ENCODE measurements at regions not wholly inside any gene's neighbourhood (a gene's known extent, or its start where the extent isn't known, plus 50 kb on each side); places are given as distances from the start of the nearest gene placed in this dataset.
A peak's percentile ranks its signal among the peaks of the same experiment; 100 is the strongest.

GRCh38 chr2:176398243-176399073, 129.2 kb downstream of the MTX2 start:
- TF ChIP-seq ZNF558 (tag by site-specific recombination; IDR thresholded peaks at IDR 0.05), result no peak
- no peak for TF ChIP-seq ZNF266 (tag by site-specific recombination; IDR thresholded peaks at IDR 0.05; ENCODE audit: low read depth)
- no peak for TF ChIP-seq GLI4 (tag by site-specific recombination; IDR thresholded peaks at IDR 0.05)
- Histone ChIP-seq H3K4me1 (ENCODE audit: control insufficient read depth, insufficient read depth, low read length) (0 out of 2 replicates have a peak, but pooled peaks cover 2% of the 10 kb centered on the region), H3K27ac (ENCODE audit: extremely low read depth, low read depth, low read length) (no peak overlapping the region), H3K4me3 (ENCODE audit: low read depth, low read length) (no peak overlapping the region), H3K9me3 (ENCODE audit: control insufficient read depth, insufficient read depth, low read depth, low read length) (no peaks in the 10 kb centered on the region), H3K36me3 (ENCODE audit: control insufficient read depth in 2 of 2, insufficient read depth in 1 of 2, low read length in 2 of 2) (no peaks in the 10 kb centered on the region)
- ChIA-PET CTCF (interaction anchor here (1.0 kb wide), 1 partner anchor 256 kb away, joined by 3 read pairs; no protein-coding TSS in a partner anchor), POLR2A (no interaction called here)

GRCh38 chr2:176399074-176399598, 129.9 kb downstream of the MTX2 start:
- H3K4me1 ChIP-seq (ENCODE audit: control insufficient read depth, insufficient read depth, low read length), result 0 out of 2 replicates have a peak, but pooled peaks cover 2% of the 10 kb centered on the region
- H3K27ac ChIP-seq (ENCODE audit: extremely low read depth, low read depth, low read length), result no peak overlapping the region
- H3K36me3 ChIP-seq (ENCODE audit: control insufficient read depth in 2 of 2, insufficient read depth in 1 of 2, low read length in 2 of 2), result no peaks in the 10 kb centered on the region
- no peaks in the 10 kb centered on the region for H3K9me3 ChIP-seq (ENCODE audit: control insufficient read depth, insufficient read depth, low read depth, low read length)
- no peak overlapping the region for H3K4me3 ChIP-seq (ENCODE audit: low read depth, low read length)
- ChIA-PET POLR2A (no interaction called here), CTCF (interaction anchor here (0.6 kb wide), 1 partner anchor 68 kb away, joined by 3 read pairs; no protein-coding TSS in a partner anchor)
- TF ChIP-seq ZIC2 (tag by site-specific recombination; IDR thresholded peaks at IDR 0.05), result no peak
- TF ChIP-seq ZNF530 (tag by site-specific recombination; IDR thresholded peaks at IDR 0.05; ENCODE audit: low read depth), result no peak
- TF ChIP-seq ZNF561 (tag by site-specific recombination; IDR thresholded peaks at IDR 0.05; ENCODE audit: borderline replicate concordance), result no peak
- no peak for TF ChIP-seq ZNF664 (tag by site-specific recombination; IDR thresholded peaks at IDR 0.05)

GRCh38 chr2:176405477-176405876, 136.2 kb downstream of the MTX2 start:
- Histone ChIP-seq H3K4me1 (ENCODE audit: control insufficient read depth, insufficient read depth, low read length) (0 out of 2 replicates have a peak, but pooled peaks cover 4% of the 10 kb centered on the region), H3K4me3 (ENCODE audit: low read depth, low read length) (no peak overlapping the region), H3K27ac (ENCODE audit: extremely low read depth, low read depth, low read length) (no peak overlapping the region), H3K36me3 (ENCODE audit: control insufficient read depth in 2 of 2, insufficient read depth in 1 of 2, low read length in 2 of 2) (no peaks in the 10 kb centered on the region), H3K9me3 (ENCODE audit: control insufficient read depth, insufficient read depth, low read depth, low read length) (no peaks in the 10 kb centered on the region)
- TF ChIP-seq ZNF571 (tag by site-specific recombination; IDR thresholded peaks at IDR 0.05) (no peak), PBX3 (CRISPR knock-in tag; IDR thresholded peaks at IDR 0.05) (no peak), ZSCAN23 (tag by site-specific recombination; IDR thresholded peaks at IDR 0.05) (no peak), ZFP37 (tag by site-specific recombination; IDR thresholded peaks at IDR 0.05) (no peak), ZNF324 (tag by site-specific recombination; IDR thresholded peaks at IDR 0.05) (no peak)
- ChIA-PET POLR2A (no interaction called here), CTCF (no interaction called here)

GRCh38 chr2:176407706-176408105, 138.5 kb downstream of the MTX2 start:
- Histone ChIP-seq H3K36me3 (ENCODE audit: control insufficient read depth in 2 of 2, insufficient read depth in 1 of 2, low read length in 2 of 2) (no peaks in the 10 kb centered on the region), H3K4me3 (ENCODE audit: low read depth, low read length) (no peak overlapping the region), H3K27ac (ENCODE audit: extremely low read depth, low read depth, low read length) (no peak overlapping the region), H3K4me1 (ENCODE audit: control insufficient read depth, insufficient read depth, low read length) (0 out of 2 replicates have a peak, but pooled peaks cover 4% of the 10 kb centered on the region), H3K9me3 (ENCODE audit: control insufficient read depth, insufficient read depth, low read depth, low read length) (no peaks in the 10 kb centered on the region)
- ChIA-PET CTCF (no interaction called here), POLR2A (no interaction called here)
- TF ChIP-seq KLF7 (tag by site-specific recombination; IDR thresholded peaks at IDR 0.05; ENCODE audit: borderline replicate concordance) (no peak), FEZF1 (tag by site-specific recombination; IDR thresholded peaks at IDR 0.05) (peak; percentile 48; the same call in 1 of the 2 replicates), IKZF3 (tag by site-specific recombination; IDR thresholded peaks at IDR 0.05) (no peak)
